Panc1 (cell line): ENCODE measurements at regions not wholly inside any gene's neighbourhood (a gene's known extent, or its start where the extent isn't known, plus 50 kb on each side); places are given as distances from the start of the nearest gene placed in this dataset.

ENCODE experiments used
- ATAC-seq: fragments of 200-7000 bp; cut with Tn5 transposase; 2 replicates; pipeline ENCODE4 v1.9.1; 2020; ENCODE audit warnings: mild to moderate bottlenecking, moderate library complexity
- BruUV-seq: library from RNA; stranded (reverse); fragments of 400-500 nt; replicated peaks from 2 replicates; lab custom pipeline; 2021; lab: Mats Ljungman, UMichigan
- CTCF ChIA-PET: fragments of 300-600 bp; sonication (Branson Sonifier 250); formaldehyde crosslinking; loops from one replicate; lab custom pipeline; 2022; ENCODE audit warnings: antibody characterized with exemption; lab: Charles Lee
- POLR2A ChIA-PET: fragments of 300-600 bp; sonication (Branson Sonifier 250); formaldehyde crosslinking; loops from one replicate; lab custom pipeline; 2022; ENCODE audit warnings: antibody characterized with exemption; lab: Charles Lee
- DNase-seq: peaks from one replicate; pipeline ENCODE4 v3.0.0-alpha.2; 2010; ENCODE audit warnings: low read depth, low spot score
- H3K27ac ChIP-seq: 2 replicates; pipeline ENCODE4 v1.5.1; 2011; ENCODE audit warnings: mild to moderate bottlenecking, low read length, inconsistent platforms
- H3K27me3 ChIP-seq: fragments of 200-500 bp; sonication (Bioruptor generic); 2 replicates; pipeline ENCODE4 v1.6.0; 2014; ENCODE audit warnings: low read length, inconsistent platforms; ENCODE audit not compliant: control insufficient read depth, insufficient read depth
- H3K36me3 ChIP-seq: fragments of 200-500 bp; sonication (Bioruptor generic); 2 replicates; pipeline ENCODE4 v1.5.1; 2014; ENCODE audit warnings: inconsistent platforms, mild to moderate bottlenecking, low read length, moderate library complexity; ENCODE audit not compliant: control insufficient read depth, insufficient read depth
- H3K4me1 ChIP-seq: 2 replicates; pipeline ENCODE4 v1.5.1; 2011; ENCODE audit warnings: inconsistent platforms, mild to moderate bottlenecking, low read length, moderate library complexity; ENCODE audit not compliant: control insufficient read depth, insufficient read depth
- H3K4me3 ChIP-seq, 2 experiments: 2 replicates each; pipeline ENCODE4 v1.5.1; 2011 to 2012; ENCODE audit warnings: low read depth in 2 of 2, low read length in 2 of 2, mild to moderate bottlenecking in 2 of 2, inconsistent platforms in 1 of 2, moderate library complexity in 1 of 2
- H3K9me3 ChIP-seq: fragments of 200-500 bp; sonication (Bioruptor generic); 2 replicates; pipeline ENCODE4 v1.5.1; 2014; ENCODE audit warnings: low read depth, mild to moderate bottlenecking, inconsistent platforms, low read length, moderate library complexity; ENCODE audit not compliant: control insufficient read depth, insufficient read depth
- CTCF ChIP-seq: fragments of 450-650 bp; IDR thresholded peaks from 2 replicates; pipeline ENCODE4 v1.5.1; 2017; ENCODE audit warnings: mild to moderate bottlenecking
- POLR2AphosphoS5 ChIP-seq: IDR thresholded peaks from 2 replicates; pipeline ENCODE4 v1.6.1; 2012; ENCODE audit warnings: mild to moderate bottlenecking, low read depth, low read length, moderate library complexity
- REST ChIP-seq, 2 experiments: IDR thresholded peaks; 2 replicates each; pipeline ENCODE4 v1.6.1; 2011 to 2012; ENCODE audit warnings: low read depth in 2 of 2, control low read depth in 1 of 2, low read length in 1 of 2, mild to moderate bottlenecking in 1 of 2, moderate library complexity in 1 of 2; ENCODE audit not compliant: insufficient read depth in 1 of 2
- SIN3A ChIP-seq: IDR thresholded peaks from 2 replicates; pipeline ENCODE4 v1.6.1; 2012; ENCODE audit warnings: low read depth, mild to moderate bottlenecking, low read length, moderate library complexity, borderline replicate concordance; ENCODE audit not compliant: insufficient read depth
- TCF7L2 ChIP-seq: IDR thresholded peaks from 2 replicates; pipeline ENCODE4 v1.6.1; 2011; ENCODE audit warnings: mild to moderate bottlenecking, low read depth, low read length, inconsistent platforms
- in situ Hi-C: cut with HindIII; loops from 2 replicates; pipeline ENCODE4 v1.10.0; 2016; ENCODE audit warnings: low sequenced_read_pairs, low pct_unique_long_range_greater_than_20kb
- intact Hi-C: fragments of 100-400 bp; cut with micrococcal nuclease; formaldehyde crosslinking; loops from one replicate; pipeline ENCODE4 v1.10.0; 2022; ENCODE audit not compliant: unreplicated experiment

GRCh38 chr3:168976969-168977368 is 686.5 kb downstream of the MECOM start:
- Histone ChIP-seq H3K9me3 (no peaks in the 10 kb centered on the region), H3K4me3 (no peak overlapping the region), H3K27me3 (no peaks in the 10 kb centered on the region), H3K27ac (no peak overlapping the region), H3K4me1 (no peaks in the 10 kb centered on the region), H3K36me3 (no peaks in the 10 kb centered on the region)
- BruUV-seq, result no TSS peak
- intact Hi-C loops, result no loop called here
- TF ChIP-seq TCF7L2, result no peak
- no peak for TF ChIP-seq SIN3A
- TF ChIP-seq CTCF, result no peak
- ATAC-seq (no peak), DNase-seq (no peak)
- POLR2A ChIA-PET, result no interaction called here
- in situ Hi-C loops, result no loop called here
- CTCF ChIA-PET, result no interaction called here

- no peak for DNase-seq
- ATAC-seq, result no peak
- intact Hi-C loops, result no loop called here
- in situ Hi-C loops, result no loop called here
- no peak overlapping the region for H3K4me3 ChIP-seq
- H3K4me1 ChIP-seq, result no peaks in the 10 kb centered on the region
- CTCF ChIA-PET, result no interaction called here
- H3K36me3 ChIP-seq, result no peaks in the 10 kb centered on the region
- no TSS peak for BruUV-seq
- POLR2A ChIA-PET, result no interaction called here
- no peaks in the 10 kb centered on the region for H3K9me3 ChIP-seq
- H3K27ac ChIP-seq, result no peak overlapping the region
- TF ChIP-seq CTCF, result no peak
- TF ChIP-seq REST (IDR thresholded peaks at IDR 0.05; ENCODE audit: insufficient read depth in 1 of 2, low read depth in 2 of 2, low read length in 1 of 2), result no peak
- no peak for TF ChIP-seq TCF7L2
- no peak for TF ChIP-seq SIN3A
- no peak for TF ChIP-seq POLR2AphosphoS5
- no peaks in the 10 kb centered on the region for H3K27me3 ChIP-seq
Observed at GRCh38 chr3:168975576-168975975, 687.9 kb downstream of the MECOM start.
